ENCODE measurements at regions not wholly inside any gene's neighbourhood (a gene's known extent, or its start where the extent isn't known, plus 50 kb on each side); places are given as distances from the start of the nearest gene placed in this dataset.

- TF ChIP-seq, protein P1, sequence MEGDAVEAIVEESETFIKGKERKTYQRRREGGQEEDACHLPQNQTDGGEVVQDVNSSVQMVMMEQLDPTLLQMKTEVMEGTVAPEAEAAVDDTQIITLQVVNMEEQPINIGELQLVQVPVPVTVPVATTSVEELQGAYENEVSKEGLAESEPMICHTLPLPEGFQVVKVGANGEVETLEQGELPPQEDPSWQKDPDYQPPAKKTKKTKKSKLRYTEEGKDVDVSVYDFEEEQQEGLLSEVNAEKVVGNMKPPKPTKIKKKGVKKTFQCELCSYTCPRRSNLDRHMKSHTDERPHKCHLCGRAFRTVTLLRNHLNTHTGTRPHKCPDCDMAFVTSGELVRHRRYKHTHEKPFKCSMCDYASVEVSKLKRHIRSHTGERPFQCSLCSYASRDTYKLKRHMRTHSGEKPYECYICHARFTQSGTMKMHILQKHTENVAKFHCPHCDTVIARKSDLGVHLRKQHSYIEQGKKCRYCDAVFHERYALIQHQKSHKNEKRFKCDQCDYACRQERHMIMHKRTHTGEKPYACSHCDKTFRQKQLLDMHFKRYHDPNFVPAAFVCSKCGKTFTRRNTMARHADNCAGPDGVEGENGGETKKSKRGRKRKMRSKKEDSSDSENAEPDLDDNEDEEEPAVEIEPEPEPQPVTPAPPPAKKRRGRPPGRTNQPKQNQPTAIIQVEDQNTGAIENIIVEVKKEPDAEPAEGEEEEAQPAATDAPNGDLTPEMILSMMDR (IDR thresholded peaks at IDR 0.05), result no peak
- TF ChIP-seq POLR2AphosphoS5 (IDR thresholded peaks at IDR 0.05) (no peak), POLR2A (IDR thresholded peaks at IDR 0.05) (no peak)
Measured at GRCh38 chr4:96164814-96165351, 325.0 kb downstream of the PDHA2 start.

All from suprapubic skin (tissue), 4 donors.